ENCODE measurements at regions not wholly inside any gene's neighbourhood (a gene's known extent, or its start where the extent isn't known, plus 50 kb on each side); places are given as distances from the start of the nearest gene placed in this dataset.

- TF ChIP-seq POLR2A (IDR thresholded peaks at IDR 0.05), result no peak
- TF ChIP-seq CTCF (IDR thresholded peaks at IDR 0.05), result no peak
- no peak for TF ChIP-seq POLR2AphosphoS5 (IDR thresholded peaks at IDR 0.05)
Measured at GRCh38 chr1:105636052-105636451, 1420.4 kb upstream of the PRMT6 start.
